ENCODE measurements at regions not wholly inside any gene's neighbourhood (a gene's known extent, or its start where the extent isn't known, plus 50 kb on each side); places are given as distances from the start of the nearest gene placed in this dataset.
A peak's percentile ranks its signal among the peaks of the same experiment; 100 is the strongest.
"Not testable (repeated sequence)": the region's sequence is repeated elsewhere in the genome, so short reads cannot be mapped to it uniquely, and the experiment has no call there.

DNA sequence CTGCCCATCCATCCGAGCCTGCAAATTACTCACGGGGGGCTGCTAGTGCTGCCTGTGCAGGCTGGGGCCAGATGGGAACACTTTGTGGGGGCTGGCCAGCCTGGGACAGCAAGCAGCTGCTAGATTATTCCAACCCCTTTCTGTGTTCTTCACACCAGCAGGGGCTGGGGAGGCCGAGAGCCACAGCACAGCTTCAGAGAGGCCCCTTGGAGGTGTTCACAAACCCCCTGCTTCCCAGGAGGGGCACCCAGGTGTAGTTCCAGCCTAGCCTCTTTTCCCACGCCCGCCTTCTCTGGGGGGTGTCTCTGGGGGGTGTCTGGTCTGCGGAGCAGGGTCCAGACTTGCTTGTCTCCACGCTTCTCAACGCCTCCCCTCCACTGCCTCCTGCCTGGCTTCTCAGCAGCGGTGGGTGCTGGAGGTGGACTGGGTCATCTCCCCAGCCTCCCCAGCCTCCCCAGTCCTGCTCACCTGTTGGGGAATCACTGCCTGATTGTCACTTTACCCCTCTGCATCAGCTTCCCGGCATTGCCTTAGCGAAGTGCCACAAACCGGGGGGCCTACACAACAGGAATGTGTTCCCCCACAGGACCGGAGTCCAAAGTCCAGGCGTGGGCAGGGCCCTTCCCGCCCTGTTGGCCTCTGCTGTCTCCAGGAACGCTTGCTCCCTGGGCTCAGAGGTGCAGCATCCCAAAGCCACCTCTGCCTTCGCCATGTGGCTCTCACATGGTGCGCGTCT lies 74.0 kb upstream of the EN2 start:
- no peak for ATAC-seq
- Mint-ChIP-seq H3K4me3 (no peak overlapping the region), H3K27ac (no peak overlapping the region), H3K36me3 (no peaks in the 10 kb centered on the region), H3K9me3 (no peaks in the 10 kb centered on the region), H3K4me1 (peaks cover 23% of the 10 kb centered on the region)
- no peak for DNase-seq (ENCODE audit: low spot score in 2 of 2)

DNA sequence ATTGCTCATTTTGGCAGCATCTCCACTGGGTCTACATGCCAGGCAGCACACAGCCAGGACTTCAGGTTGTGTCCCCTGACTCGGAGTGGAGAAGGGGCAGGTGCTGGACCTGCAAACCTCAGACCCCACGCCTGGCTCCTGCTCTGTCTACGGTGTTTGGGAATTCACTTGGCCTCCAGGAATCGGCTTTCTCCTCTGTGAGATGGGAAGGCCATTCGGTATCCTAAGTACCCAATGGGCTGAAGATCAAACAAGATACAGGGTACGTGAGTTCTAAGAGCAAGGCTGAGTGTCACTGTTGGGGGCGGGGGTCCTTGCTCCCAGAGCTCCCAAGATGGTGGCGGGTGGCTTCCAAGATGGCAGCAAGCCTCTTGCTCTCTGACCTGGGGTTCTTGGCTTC lies 73.2 kb upstream of the EN2 start:
- DNase-seq (ENCODE audit: low spot score in 2 of 2) (no peak), ATAC-seq (no peak)
- H3K4me3 Mint-ChIP-seq, result no peak overlapping the region
- H3K9me3 Mint-ChIP-seq, result no peaks in the 10 kb centered on the region
- H3K4me1 Mint-ChIP-seq, result peaks cover 23% of the 10 kb centered on the region
- no peaks in the 10 kb centered on the region for H3K36me3 Mint-ChIP-seq
- no peak overlapping the region for H3K27ac Mint-ChIP-seq

DNA sequence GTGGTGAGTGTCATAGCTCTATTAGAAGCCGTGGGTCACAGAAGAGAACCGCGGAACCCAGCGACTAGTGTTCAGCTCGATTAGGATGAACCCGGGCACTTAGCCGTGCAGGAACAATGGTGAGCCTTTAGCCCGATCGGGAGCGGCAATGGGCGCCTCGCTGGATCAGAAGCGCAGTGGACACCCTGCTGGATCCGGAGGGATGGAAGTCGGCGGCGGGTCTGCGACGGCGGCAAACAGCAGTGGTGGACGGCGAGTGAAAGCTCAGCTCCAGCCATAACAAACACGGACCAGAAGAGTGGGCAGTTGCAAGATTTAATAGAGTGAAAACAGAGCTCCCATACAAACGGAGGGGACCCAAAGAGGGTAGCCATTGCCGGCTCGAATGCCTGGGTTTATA lies 72.7 kb upstream of the EN2 start:
- not testable (repeated sequence) for ATAC-seq, H3K27ac Mint-ChIP-seq

DNA sequence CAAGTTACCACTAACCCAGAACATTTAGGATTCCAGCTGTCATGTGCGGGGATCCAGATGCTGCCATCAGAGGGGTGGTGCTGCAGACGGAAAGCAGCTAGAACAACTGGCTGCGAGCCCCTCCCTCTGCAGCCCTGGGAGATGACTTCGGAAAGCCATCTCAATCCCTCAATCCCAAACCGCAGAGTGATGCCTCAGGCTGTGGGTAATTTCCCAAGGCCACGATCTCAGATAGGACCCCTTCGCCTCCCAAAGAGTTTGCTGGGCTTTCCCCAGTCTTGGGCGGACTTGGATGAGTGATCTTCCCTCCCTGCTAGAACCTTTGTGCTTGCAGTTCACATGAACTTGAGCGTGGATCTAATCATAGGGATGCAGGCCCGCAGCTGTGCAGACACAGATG lies 71.3 kb upstream of the EN2 start:
- ATAC-seq (no peak), DNase-seq (ENCODE audit: low spot score in 2 of 2) (no peak)
- no peaks in the 10 kb centered on the region for H3K36me3 Mint-ChIP-seq
- H3K4me3 Mint-ChIP-seq, result no peak overlapping the region
- H3K9me3 Mint-ChIP-seq, result no peaks in the 10 kb centered on the region
- H3K27ac Mint-ChIP-seq, result no peak overlapping the region
- H3K4me1 Mint-ChIP-seq, result peaks cover 7% of the 10 kb centered on the region

More for the DNA sequence above, 72.7 kb upstream of the EN2 start:
- not testable (repeated sequence) for DNase-seq (ENCODE audit: low spot score in 2 of 2); H3K36me3 Mint-ChIP-seq; H3K4me3 Mint-ChIP-seq; H3K9me3 Mint-ChIP-seq
- H3K4me1 Mint-ChIP-seq, result peaks cover 19% of the 10 kb centered on the region

DNA sequence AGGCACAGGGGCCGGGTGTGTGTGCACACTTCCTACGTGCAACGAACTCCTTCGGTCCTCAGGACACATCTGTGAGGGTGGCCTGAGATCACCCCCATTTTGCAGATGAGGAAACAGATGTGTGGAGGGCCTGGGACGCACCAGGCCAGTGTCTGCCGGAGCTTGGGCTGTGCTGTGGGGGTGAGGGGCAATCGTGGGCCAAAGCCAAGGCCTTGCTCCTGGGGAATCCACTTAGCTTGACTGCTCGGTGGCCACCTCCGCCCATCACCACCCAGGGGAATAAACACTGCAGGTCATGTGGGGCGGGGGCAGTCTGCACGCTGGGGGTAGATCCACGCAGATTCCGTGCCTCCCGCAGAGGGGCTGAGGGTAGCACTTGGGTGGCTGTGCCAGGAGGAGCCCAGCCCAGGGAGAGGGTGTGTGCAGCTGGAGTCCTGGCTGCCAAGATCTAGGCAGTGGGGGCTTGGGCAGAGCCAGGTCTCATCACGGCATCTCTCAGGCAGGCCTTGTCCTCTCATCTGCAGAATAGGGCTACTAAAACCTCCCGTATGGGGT lies 70.8 kb upstream of the EN2 start:
- H3K9me3 Mint-ChIP-seq, result no peaks in the 10 kb centered on the region
- DNase-seq (ENCODE audit: low spot score in 2 of 2), result no peak
- H3K27ac Mint-ChIP-seq, result no peak overlapping the region
- H3K4me3 Mint-ChIP-seq, result no peak overlapping the region
- ATAC-seq, result no peak
- no peaks in the 10 kb centered on the region for H3K36me3 Mint-ChIP-seq
- H3K4me1 Mint-ChIP-seq, result peaks cover 1% of the 10 kb centered on the region

DNA sequence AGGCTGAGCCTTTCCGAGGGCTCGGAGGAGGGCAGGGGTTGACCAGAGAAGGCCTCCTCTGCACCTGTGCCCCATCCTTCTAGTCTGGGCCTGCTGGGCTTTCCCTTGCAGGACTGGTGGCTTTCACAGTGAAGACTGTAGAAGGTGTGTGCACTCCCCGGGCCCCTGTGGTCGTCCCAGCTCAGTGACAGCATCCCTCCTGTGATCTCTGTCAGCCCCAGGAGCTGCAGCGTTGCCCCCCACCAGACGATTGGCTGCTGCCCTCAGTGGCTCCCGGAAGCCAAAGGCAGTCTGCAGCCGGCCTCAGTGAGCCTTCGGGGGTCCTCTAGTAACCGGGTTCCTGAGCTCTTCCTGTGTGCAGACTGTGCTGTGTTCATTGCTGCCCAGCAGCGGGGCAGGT lies 69.4 kb upstream of the EN2 start:
- DNase-seq (ENCODE audit: low spot score in 2 of 2) (no peak), ATAC-seq (peak; percentile 14)
- Mint-ChIP-seq H3K4me3 (no peak overlapping the region), H3K27ac (no peak overlapping the region), H3K4me1 (no peaks in the 10 kb centered on the region), H3K9me3 (no peaks in the 10 kb centered on the region), H3K36me3 (no peaks in the 10 kb centered on the region)

DNA sequence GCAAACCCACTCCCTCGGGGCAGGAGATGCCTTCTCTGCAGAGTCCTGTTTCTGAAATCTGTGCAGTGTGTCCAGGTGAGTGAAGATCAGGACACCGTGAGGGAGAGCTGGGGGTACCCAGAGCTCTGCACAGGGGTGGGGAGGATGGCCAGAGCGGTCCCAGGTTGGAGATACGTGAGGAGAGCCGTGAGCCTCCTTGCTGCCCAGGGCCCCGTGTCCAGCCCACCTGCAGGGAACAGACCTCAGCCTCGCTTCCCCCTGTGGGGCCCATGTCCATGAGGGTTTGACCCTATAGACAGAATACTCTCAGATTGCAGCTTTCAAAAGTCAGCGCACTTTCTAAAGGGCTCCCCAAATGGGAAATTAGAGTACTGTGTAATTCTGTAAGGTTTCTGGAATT lies 66.5 kb upstream of the EN2 start:
- Mint-ChIP-seq H3K27ac (no peak overlapping the region), H3K4me1 (no peaks in the 10 kb centered on the region), H3K9me3 (no peaks in the 10 kb centered on the region), H3K4me3 (no peak overlapping the region), H3K36me3 (no peaks in the 10 kb centered on the region)
- ATAC-seq (no peak), DNase-seq (ENCODE audit: low spot score in 2 of 2) (no peak)

DNA sequence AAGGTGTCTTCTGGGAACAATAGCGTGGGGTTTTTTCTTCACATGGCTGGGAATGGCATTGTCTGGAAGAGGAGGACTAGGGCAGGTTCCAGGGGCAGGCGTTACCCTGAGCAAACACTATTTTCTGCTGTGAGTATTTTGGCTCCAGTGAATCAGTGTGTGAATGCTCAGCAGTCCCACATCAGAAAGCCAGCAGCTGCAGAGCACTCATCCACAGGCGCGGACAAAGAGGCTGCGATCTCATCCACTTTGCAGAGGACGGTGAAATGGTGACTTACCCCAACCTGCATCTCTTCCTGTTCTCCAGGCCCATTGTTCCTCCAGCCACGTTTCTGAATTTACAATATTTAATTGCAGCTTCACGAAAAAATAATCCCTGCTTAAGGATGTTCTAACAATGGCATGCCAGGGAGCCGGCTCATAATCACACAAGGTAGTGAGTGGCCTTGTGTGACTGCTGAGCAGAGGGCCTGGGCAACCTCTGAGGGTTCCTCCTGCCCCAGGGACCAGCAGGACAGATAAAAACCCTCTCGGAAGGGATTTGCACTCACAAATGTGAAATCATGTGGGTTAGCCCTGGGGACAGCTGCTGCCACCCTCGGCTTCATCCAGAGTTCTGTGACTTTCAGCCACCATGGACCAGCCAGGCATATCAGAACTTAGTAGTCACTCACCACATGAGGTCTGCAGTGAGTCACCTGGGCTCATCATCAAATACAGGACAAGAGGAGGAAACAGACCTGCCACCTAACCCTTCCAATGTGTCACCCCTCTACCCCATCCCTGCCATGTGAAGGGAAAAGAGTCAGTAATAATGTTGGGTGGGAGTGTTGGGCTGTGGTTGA lies 65.0 kb upstream of the EN2 start:
- Mint-ChIP-seq H3K36me3 (no peaks in the 10 kb centered on the region), H3K4me1 (no peaks in the 10 kb centered on the region), H3K9me3 (no peaks in the 10 kb centered on the region), H3K4me3 (no peak overlapping the region), H3K27ac (no peak overlapping the region)
- ATAC-seq, result peak; percentile 68
- DNase-seq (ENCODE audit: low spot score in 2 of 2), result no peak

DNA sequence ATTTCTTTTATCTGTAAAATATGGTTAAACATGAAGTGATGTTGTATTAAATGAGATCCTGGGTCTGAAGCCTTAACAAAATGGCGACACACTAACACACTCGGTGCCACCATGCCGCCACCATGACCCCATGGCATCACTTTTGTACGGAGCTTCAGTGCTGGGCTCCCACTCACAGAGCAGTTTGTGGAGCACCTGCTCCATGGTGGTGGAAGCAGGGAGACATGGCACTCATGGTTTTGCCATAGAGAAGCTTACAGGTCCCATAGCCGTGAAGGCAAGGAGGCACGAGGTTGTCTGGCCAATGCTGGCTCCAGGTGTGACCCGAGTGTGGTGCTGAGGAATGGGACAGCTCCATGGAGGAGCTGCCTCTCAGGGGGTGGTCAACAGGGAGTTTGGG lies 63.5 kb upstream of the EN2 start:
- H3K4me3 Mint-ChIP-seq, result no peak overlapping the region
- no peaks in the 10 kb centered on the region for H3K4me1 Mint-ChIP-seq
- DNase-seq (ENCODE audit: low spot score in 2 of 2), result no peak
- no peak overlapping the region for H3K27ac Mint-ChIP-seq
- H3K9me3 Mint-ChIP-seq, result no peaks in the 10 kb centered on the region
- no peaks in the 10 kb centered on the region for H3K36me3 Mint-ChIP-seq
- no peak for ATAC-seq

DNA sequence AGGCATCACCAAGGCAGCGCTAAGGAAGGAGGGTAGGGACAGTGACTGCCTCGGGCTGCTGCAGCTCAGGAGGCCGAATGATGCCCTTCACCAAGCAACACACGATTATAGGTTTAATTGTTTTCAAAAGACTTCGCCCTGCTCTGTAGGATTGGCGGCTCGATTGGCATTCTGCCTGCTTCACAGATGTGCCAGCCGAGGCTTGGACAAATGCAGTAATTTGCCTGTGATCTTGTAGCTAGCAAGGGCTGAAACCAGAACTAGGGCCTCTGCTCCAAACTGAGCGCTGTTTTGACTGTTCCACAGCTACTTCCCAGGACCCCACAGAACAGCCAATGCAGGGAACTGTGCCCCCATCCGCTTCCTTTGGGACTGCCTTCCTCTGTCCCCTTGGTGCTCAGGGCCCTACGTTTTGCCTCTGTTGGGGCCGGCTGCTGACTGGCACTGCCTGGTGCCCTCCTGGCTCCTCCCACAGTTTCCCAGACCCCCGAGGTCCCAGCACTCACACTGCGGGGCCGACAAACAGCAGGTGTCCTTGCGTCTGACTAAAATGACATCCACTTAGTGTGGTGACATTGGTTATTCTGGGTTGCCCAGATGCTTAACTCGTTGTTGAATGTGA lies 62.6 kb upstream of the EN2 start:
- DNase-seq (ENCODE audit: low spot score in 2 of 2) (no peak), ATAC-seq (no peak)
- Mint-ChIP-seq H3K4me1 (no peaks in the 10 kb centered on the region), H3K4me3 (no peak overlapping the region), H3K9me3 (no peaks in the 10 kb centered on the region), H3K36me3 (no peaks in the 10 kb centered on the region), H3K27ac (no peak overlapping the region)

DNA sequence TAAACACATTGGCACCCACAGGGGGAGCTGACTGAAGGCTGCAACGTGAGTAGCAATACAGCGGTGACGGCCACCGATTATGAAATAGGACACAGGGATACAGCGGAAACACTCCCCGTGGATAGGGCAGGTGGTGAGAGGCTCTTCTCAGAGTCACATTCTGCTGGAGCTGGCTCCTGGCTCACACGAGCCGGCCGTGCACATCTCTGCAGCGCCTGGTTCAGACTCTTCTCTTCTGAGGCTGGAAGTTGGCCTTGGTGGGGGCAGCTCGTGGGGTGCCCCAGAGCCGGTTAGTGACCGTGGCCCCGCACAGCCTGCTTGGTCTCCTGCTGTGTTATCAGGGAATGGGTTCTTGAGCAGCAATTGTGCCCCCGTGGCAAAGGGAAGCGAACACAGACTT lies 61.3 kb upstream of the EN2 start:
- Mint-ChIP-seq H3K4me3 (no peak overlapping the region), H3K27ac (no peak overlapping the region), H3K9me3 (no peaks in the 10 kb centered on the region), H3K36me3 (no peaks in the 10 kb centered on the region), H3K4me1 (no peaks in the 10 kb centered on the region)
- ATAC-seq (no peak), DNase-seq (ENCODE audit: low spot score in 2 of 2) (no peak)

DNA sequence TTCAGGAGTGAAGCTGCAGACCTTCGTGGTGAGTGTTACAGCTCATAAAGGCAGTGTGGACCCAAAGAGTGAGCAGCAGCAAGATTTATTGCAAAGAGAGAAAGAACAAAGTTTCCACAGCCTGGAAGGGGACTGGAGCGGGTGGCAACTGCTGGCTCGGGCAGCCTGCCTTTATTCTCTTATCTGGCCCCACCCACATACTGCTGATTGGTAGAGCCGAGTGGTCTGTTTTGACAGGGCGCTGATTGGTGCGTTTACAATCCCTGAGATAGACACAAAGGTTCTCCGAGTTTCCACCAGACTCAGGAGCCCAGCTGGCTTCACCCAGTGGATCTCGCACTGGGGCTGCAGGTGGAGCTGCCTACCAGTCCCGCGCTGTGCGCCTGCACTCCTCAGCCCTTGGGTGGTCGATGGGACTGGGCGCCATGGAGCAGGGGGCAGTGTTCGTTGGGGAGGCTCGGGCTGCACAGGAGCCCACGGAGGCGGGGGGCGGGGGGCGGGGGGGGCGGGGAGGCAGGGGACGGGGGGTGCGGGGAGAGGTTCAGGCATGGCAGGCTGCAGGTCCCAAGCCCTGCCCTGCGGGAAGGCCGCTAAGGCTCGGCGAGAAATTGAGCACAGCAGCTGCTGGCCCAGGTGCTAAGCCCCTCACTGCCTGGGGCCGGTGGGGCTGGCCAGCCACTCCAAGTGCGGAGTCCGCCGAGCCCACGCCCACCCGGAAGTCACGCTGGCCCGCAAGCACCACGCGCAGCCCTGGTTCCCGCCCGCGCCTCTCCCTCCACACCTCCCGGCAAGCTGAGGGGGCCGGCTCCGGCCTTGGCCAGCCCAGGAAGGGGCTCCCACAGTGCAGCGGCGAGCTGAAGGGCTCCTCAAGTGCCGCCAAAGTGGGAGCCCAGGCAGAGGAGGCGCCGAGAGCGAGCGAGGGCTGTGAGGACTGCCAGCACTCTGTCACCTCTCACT lies 59.9 kb upstream of the EN2 start:
- DNase-seq (ENCODE audit: low spot score in 2 of 2); H3K36me3 Mint-ChIP-seq; ATAC-seq; H3K9me3 Mint-ChIP-seq; H3K4me3 Mint-ChIP-seq; H3K27ac Mint-ChIP-seq; H3K4me1 Mint-ChIP-seq: not testable (repeated sequence)

DNA sequence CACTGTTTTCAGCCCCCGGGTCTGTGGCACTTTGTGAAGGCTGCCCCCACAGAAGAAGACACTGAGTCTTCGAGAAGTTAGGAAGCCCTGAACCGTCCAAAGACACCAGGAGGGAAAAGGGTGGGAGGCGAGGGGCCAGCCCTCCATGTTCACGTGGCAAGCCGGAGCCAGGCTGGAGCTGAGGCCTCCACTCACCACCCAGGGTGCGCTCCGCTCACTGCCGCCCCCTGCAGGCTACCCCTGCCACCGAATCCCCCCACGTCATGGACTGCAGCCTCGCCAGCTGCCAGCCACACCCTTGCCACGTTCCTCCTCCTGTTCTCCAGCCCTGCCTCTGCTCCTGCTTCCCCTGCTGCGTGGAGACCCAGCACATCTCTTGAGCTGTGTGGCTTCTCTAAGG lies 59.0 kb upstream of the EN2 start:
- no peak overlapping the region for H3K27ac Mint-ChIP-seq
- H3K36me3 Mint-ChIP-seq, result no peaks in the 10 kb centered on the region
- H3K4me3 Mint-ChIP-seq, result no peak overlapping the region
- ATAC-seq (no peak), DNase-seq (ENCODE audit: low spot score in 2 of 2) (no peak)
- H3K9me3 Mint-ChIP-seq, result no peaks in the 10 kb centered on the region
- no peaks in the 10 kb centered on the region for H3K4me1 Mint-ChIP-seq

DNA sequence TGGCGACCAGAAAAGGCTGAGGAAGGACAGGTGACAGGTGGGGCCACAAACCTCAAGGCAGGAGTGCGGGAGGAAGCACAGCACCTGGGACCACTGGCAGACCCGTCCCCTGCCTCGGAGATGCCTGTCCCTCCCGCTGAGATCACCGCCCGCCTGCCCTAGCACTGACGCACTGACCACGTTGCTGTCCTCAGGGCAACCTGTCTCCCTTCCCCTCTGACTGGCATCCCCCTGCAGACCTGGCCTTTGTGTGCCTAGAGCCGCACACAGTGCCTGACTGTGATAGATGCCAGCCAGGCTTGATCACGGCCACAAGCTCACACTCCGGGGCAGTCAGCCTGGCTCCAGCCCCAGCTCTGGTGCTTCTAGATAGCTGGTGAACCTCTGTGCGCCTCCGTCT lies 58.4 kb upstream of the EN2 start:
- Mint-ChIP-seq H3K4me1 (no peaks in the 10 kb centered on the region), H3K27ac (no peak overlapping the region), H3K36me3 (no peaks in the 10 kb centered on the region), H3K4me3 (no peak overlapping the region), H3K9me3 (no peaks in the 10 kb centered on the region)
- DNase-seq (ENCODE audit: low spot score in 2 of 2), result no peak
- ATAC-seq, result no peak

DNA sequence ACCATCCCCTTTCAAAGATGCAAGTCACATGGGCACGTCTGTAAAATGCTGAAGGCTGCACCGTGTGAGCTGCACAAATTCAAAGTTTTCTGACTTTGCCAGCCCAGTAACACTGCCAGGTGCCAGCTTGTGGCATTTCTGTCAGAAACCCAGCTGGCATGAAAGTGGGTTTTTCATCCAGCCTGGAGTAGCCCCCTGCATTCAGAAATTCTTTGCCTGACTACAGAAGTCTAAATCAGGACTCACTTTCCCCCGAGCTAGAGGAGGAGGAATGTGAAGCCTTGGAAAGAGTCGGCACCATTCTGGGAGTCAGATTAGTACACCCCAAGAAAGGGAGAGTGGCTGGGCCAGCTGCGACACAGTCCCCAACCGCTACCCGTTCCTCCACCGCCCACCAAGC lies 56.7 kb upstream of the EN2 start:
- peaks cover 7% of the 10 kb centered on the region for H3K4me1 Mint-ChIP-seq
- ATAC-seq (no peak), DNase-seq (ENCODE audit: low spot score in 2 of 2) (no peak)
- no peaks in the 10 kb centered on the region for H3K9me3 Mint-ChIP-seq
- H3K4me3 Mint-ChIP-seq, result no peak overlapping the region
- H3K27ac Mint-ChIP-seq, result no peak overlapping the region
- no peaks in the 10 kb centered on the region for H3K36me3 Mint-ChIP-seq
